Activated T-helper 2 cell treated with anti-CD3 and anti-CD28 coated beads, Interferon-gamma antibody, Interleukin-2, Interleukin-4, amounts not matched to agents 10 μg/mL and 5 μg/mL and 100 μg/mL, durations not matched to agents 14 hours and 24 hours and 36 hours (primary cell): ENCODE measurements at regions not wholly inside any gene's neighbourhood (a gene's known extent, or its start where the extent isn't known, plus 50 kb on each side); places are given as distances from the start of the nearest gene placed in this dataset.

Experiments
- DNase-seq: peaks from one replicate; pipeline ENCODE4 v3.0.0; 2021; ENCODE audit warnings: low spot score
- H3K27ac Mint-ChIP-seq: one replicate; pipeline ENCODE4 v1.8.0; 2021; ENCODE audit warnings: mixed read lengths
- H3K27me3 Mint-ChIP-seq: one replicate; pipeline ENCODE4 v1.8.0; 2021; ENCODE audit warnings: low read depth, mixed read lengths
- H3K36me3 Mint-ChIP-seq: one replicate; pipeline ENCODE4 v1.8.0; 2021; ENCODE audit warnings: low read depth, mixed read lengths
- H3K4me1 Mint-ChIP-seq: one replicate; pipeline ENCODE4 v1.8.0; 2021; ENCODE audit warnings: low read depth, mixed read lengths
- H3K4me3 Mint-ChIP-seq: one replicate; pipeline ENCODE4 v1.8.0; 2021; ENCODE audit warnings: low read depth, mild to moderate bottlenecking, moderate library complexity, mixed read lengths
- H3K9me3 Mint-ChIP-seq: one replicate; pipeline ENCODE4 v1.8.0; 2021; ENCODE audit warnings: mixed read lengths
- intact Hi-C: fragments of 100-400 bp; cut with micrococcal nuclease; formaldehyde crosslinking; loops from one replicate; pipeline ENCODE4 v1.15.1; 2023

DNA sequence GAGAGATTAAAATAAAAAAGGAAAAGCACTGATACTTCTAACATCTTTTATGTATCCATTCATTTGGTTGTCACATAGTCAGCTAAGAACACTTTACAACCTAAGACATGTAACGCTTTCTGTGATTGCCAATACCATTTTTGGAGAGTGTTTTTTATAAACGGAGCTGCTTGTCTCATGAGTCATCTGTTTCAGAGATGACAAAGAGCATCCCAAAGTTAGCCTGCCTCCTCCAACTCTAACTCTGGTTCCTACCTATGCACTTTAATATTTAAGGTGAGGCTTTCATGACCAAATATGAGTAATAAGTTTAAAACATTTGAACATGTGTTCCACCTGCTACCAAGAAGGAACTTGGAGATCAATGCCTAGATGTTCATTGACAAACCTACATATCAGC lies 260.1 kb upstream of the SMIM21 start:
- Mint-ChIP-seq H3K27ac (no peak overlapping the region), H3K27me3 (peaks cover 3% of the 10 kb centered on the region), H3K36me3 (no peaks in the 10 kb centered on the region), H3K4me3 (no peak overlapping the region), H3K9me3 (no peaks in the 10 kb centered on the region), H3K4me1 (no peaks in the 10 kb centered on the region)
- intact Hi-C loops = no loop called here
- no peak for DNase-seq

DNA sequence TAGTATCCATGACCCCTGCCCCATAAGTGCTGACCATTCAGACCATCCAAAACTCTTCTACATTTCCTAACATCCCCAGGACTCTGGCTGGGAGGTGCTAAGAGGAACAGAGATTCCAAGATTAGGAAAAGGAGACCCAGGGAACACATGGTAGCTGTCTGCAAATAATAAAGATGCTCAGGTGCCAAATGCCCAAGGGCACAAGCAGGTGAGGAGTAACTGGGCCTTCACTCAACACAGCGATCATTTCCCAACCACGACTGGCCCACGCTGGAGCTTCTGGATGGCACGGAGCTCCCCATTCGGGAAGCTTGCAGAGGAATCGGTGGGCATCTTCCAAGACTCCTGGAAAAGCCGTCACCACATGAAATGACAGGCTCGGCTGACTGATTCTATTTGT lies 255.9 kb upstream of the SMIM21 start:
- intact Hi-C loops = no loop called here
- no peaks in the 10 kb centered on the region for H3K9me3 Mint-ChIP-seq
- H3K27ac Mint-ChIP-seq = no peak overlapping the region
- H3K4me3 Mint-ChIP-seq = no peak overlapping the region
- no peaks in the 10 kb centered on the region for H3K4me1 Mint-ChIP-seq
- DNase-seq = no peak
- no peaks in the 10 kb centered on the region for H3K36me3 Mint-ChIP-seq
- H3K27me3 Mint-ChIP-seq = peaks cover 3% of the 10 kb centered on the region

GRCh38 chr18:75681538-75682115 lies 254.1 kb upstream of the SMIM21 start:
- Mint-ChIP-seq H3K9me3 (no peaks in the 10 kb centered on the region), H3K4me3 (no peak overlapping the region), H3K4me1 (no peaks in the 10 kb centered on the region), H3K27me3 (no peaks in the 10 kb centered on the region), H3K36me3 (no peaks in the 10 kb centered on the region), H3K27ac (no peak overlapping the region)
- DNase-seq = no peak
- intact Hi-C loops = no loop called here

- H3K4me3 Mint-ChIP-seq = no peak overlapping the region
- H3K9me3 Mint-ChIP-seq = no peaks in the 10 kb centered on the region
- H3K36me3 Mint-ChIP-seq = no peaks in the 10 kb centered on the region
- DNase-seq = no peak
- H3K27ac Mint-ChIP-seq = no peak overlapping the region
- intact Hi-C loops = no loop called here
- H3K27me3 Mint-ChIP-seq = no peaks in the 10 kb centered on the region
- H3K4me1 Mint-ChIP-seq = no peaks in the 10 kb centered on the region
Observed at GRCh38 chr18:75679331-75679730, 251.8 kb upstream of the SMIM21 start.

DNA sequence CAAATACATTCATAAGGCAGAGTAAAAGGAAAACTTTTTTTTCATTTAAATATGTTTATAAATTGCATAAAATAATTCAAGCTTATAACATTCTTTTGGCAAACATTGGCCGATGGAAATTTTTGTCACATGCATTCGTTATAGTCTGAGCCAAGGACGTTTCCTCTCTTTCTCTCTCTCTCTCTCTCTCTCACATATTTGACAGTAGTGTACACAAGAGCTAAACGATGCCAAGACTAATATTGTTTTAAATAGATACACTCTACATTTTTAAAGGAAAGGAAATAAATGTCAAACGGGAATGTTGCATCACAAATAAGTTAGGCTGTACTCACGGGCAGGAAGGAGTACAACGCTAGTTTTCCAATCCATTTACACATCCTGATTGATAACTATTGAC lies 251.1 kb upstream of the SMIM21 start:
- no peak for DNase-seq
- intact Hi-C loops = no loop called here
- no peaks in the 10 kb centered on the region for H3K36me3 Mint-ChIP-seq

GRCh38 chr18:75677696-75678455 lies 250.4 kb upstream of the SMIM21 start:
- H3K9me3 Mint-ChIP-seq = no peaks in the 10 kb centered on the region
- no peaks in the 10 kb centered on the region for H3K27me3 Mint-ChIP-seq
- H3K4me1 Mint-ChIP-seq = no peaks in the 10 kb centered on the region
- no peak overlapping the region for H3K4me3 Mint-ChIP-seq
- intact Hi-C loops = no loop called here
- DNase-seq = no peak
- no peak overlapping the region for H3K27ac Mint-ChIP-seq
- no peaks in the 10 kb centered on the region for H3K36me3 Mint-ChIP-seq

More for the DNA sequence above, 251.1 kb upstream of the SMIM21 start:
- H3K27me3 Mint-ChIP-seq = no peaks in the 10 kb centered on the region
- H3K9me3 Mint-ChIP-seq = no peaks in the 10 kb centered on the region
- no peak overlapping the region for H3K27ac Mint-ChIP-seq
- no peaks in the 10 kb centered on the region for H3K4me1 Mint-ChIP-seq
- H3K4me3 Mint-ChIP-seq = no peak overlapping the region

DNA sequence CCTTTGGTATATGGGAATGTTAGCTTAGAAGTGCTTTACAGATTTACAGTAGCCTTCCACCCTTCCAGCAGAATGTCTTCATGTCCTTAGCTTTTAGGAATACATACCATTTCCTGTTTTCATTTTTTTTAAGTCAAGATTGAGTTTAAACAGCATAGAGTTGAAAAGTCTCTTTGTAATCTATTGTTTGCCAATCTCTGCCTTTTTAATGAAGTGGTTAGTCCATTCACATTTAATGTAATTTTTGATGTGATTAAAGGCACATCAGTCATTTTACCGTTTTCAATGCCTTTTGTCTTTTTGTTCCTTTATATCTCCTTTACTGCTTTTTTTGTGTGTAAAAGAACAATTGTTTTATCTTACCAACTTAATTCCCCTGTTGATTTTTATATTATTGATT lies 233.4 kb upstream of the SMIM21 start:
- Mint-ChIP-seq H3K36me3 (no peaks in the 10 kb centered on the region), H3K4me3 (no peak overlapping the region), H3K27ac (no peak overlapping the region), H3K9me3 (peaks cover 13% of the 10 kb centered on the region), H3K4me1 (peaks cover 3% of the 10 kb centered on the region), H3K27me3 (no peaks in the 10 kb centered on the region)
- intact Hi-C loops = no loop called here
- no peak for DNase-seq

GRCh38 chr18:75659535-75660023 lies 232.1 kb upstream of the SMIM21 start:
- Mint-ChIP-seq H3K9me3 (peaks cover 13% of the 10 kb centered on the region), H3K27me3 (no peaks in the 10 kb centered on the region), H3K36me3 (no peaks in the 10 kb centered on the region), H3K4me3 (no peak overlapping the region), H3K27ac (no peak overlapping the region), H3K4me1 (peaks cover 3% of the 10 kb centered on the region)
- no peak for DNase-seq
- intact Hi-C loops = no loop called here

DNA sequence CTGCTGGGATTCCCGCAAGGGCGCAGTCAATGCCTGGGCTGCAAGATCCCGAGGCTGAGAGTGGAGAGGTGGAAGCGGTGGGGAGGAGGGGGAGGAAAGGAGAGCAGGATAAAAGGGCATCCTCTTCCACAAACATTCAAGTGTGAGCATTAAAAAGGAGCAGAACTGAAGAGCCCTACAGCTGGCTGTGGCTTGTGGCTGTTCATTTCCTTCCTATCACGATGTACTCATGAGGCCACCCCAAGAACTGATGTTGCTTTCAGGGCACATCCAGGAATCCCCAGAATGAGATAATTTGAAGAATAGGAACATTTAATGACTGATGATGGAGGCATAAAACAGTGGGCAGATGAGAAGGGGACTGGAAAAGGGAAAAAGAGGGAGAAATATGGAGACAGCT lies 230.8 kb upstream of the SMIM21 start:
- no peak overlapping the region for H3K4me3 Mint-ChIP-seq
- H3K36me3 Mint-ChIP-seq = no peaks in the 10 kb centered on the region
- H3K27me3 Mint-ChIP-seq = no peaks in the 10 kb centered on the region
- H3K4me1 Mint-ChIP-seq = peaks cover 3% of the 10 kb centered on the region
- DNase-seq = no peak
- intact Hi-C loops = no loop called here
- H3K9me3 Mint-ChIP-seq = peaks cover 13% of the 10 kb centered on the region
- H3K27ac Mint-ChIP-seq = no peak overlapping the region

- Mint-ChIP-seq H3K4me1 (peaks cover 3% of the 10 kb centered on the region), H3K27me3 (no peaks in the 10 kb centered on the region), H3K4me3 (no peak overlapping the region), H3K36me3 (no peaks in the 10 kb centered on the region), H3K27ac (no peak overlapping the region), H3K9me3 (peaks cover 7% of the 10 kb centered on the region)
- intact Hi-C loops = no loop called here
- DNase-seq = no peak
Observed at GRCh38 chr18:75656563-75657247, 229.2 kb upstream of the SMIM21 start.

DNA sequence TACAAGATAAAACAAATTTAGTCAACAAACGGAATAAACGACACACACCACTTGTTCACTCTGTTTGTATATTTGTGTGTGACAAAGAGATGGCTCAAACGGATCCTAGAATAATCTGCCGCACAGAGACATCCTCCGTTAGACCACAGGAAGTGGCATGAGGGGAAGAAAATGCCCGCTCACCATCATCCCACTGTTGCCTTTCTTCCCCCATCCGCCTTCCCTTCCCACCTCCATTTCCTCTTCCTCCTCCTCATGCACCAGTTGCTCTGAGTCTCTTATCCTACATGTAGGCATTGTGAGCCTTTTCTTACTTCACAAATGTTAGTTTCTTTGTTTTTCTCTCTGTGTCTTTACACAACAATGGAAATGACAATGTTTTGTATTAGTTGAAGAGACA lies 228.5 kb upstream of the SMIM21 start:
- peaks cover 5% of the 10 kb centered on the region for H3K9me3 Mint-ChIP-seq
- H3K36me3 Mint-ChIP-seq = no peaks in the 10 kb centered on the region
- no peaks in the 10 kb centered on the region for H3K27me3 Mint-ChIP-seq
- H3K4me3 Mint-ChIP-seq = no peak overlapping the region
- no peak overlapping the region for H3K27ac Mint-ChIP-seq
- no peak for DNase-seq
- intact Hi-C loops = no loop called here
- peaks cover 3% of the 10 kb centered on the region for H3K4me1 Mint-ChIP-seq

GRCh38 chr18:75654851-75655751 lies 227.6 kb upstream of the SMIM21 start:
- Mint-ChIP-seq H3K4me3 (no peak overlapping the region), H3K27me3 (no peaks in the 10 kb centered on the region), H3K9me3 (no peaks in the 10 kb centered on the region), H3K36me3 (no peaks in the 10 kb centered on the region), H3K4me1 (peaks cover 3% of the 10 kb centered on the region), H3K27ac (no peak overlapping the region)
- intact Hi-C loops = no loop called here
- DNase-seq = no peak
